Umbilical cord (tissue), 1 donor: ENCODE measurements at regions not wholly inside any gene's neighbourhood (a gene's known extent, or its start where the extent isn't known, plus 50 kb on each side); places are given as distances from the start of the nearest gene placed in this dataset.
A peak's percentile ranks its signal among the peaks of the same experiment; 100 is the strongest.

Source experiments
- DNase-seq: peaks from one replicate; pipeline ENCODE4 v3.0.0-alpha.2; 2015; ENCODE audit warnings: low spot score

DNA sequence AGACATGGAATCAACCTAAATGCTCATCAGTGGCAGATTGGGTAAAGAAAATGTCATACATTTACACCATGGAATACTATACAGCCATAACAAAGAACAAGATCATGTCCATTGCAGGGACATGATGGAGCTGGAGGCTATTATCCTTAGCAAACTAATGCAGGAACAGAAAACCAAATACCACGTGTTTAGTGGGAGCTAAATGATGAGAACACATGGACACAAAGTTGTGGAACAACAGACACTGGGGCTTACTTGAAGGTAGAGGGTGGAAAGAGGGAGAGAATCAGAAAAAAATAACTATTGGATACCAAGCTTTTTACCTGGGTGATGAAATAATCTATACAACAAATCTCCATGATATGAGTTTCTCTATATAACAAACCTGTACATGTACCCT is 701.3 kb downstream of the TBC1D32 start:
- DNase-seq = no peak

DNA sequence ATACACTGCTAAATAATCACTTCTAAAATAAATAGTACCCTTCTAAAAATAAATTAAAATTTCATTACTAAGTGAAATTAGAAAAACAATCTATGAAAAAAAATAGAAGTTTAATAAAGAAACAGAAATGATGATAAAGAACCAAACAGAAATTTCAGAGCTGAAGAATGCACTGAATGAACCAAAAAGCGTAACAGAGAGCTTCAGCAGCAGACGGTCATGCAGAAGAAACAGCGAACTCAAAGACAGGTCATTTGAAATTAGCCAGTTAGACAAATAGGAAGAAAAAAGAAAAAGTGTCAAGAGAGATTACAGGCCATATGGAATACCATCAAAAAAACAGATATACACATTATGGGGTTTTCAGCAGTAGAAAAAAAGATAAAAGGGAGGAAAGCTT is 706.7 kb downstream of the TBC1D32 start:
- no peak for DNase-seq

DNA sequence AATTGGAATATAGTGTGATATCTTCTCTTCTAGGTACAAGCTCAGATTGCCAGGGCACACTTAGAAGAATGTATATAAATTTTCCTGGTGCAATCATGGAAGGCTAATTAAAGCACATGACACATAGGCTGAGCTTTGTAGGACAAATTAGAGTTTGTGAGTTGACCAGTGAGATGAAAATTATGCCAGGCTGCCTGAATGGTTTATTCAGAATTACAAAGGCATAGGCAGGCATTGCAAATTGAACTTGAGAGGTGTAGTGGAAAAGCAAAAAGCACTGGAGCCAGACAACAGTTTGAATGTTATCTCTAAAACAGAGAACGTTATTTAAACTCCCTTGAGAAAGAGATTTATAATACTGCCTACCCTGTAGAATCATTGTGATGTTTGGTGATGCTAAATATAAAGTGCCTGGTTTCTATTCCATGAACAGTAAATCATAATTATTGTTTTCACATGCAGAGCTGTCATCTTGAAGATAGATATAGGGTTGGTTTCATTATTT is 712.1 kb downstream of the TBC1D32 start:
- DNase-seq = no peak

DNA sequence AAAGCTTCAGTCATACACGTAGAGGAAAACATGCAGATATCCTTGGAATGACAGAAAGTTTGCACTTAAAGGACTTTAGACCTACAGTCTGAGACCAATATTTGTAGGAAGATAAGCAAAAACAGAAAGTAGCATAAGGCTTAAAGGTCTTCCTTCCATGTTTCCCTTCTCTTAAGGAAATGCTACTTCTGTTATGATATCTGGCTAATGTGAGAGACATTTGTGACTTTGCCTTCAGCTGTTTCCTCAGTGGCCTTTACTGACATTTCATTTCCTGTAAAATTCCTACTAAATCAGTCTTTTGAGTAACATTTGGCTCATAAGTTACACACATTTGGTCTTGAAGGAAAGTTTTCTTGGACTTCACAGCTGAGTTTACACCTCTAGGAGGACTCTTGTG is 713.4 kb downstream of the TBC1D32 start:
- DNase-seq = no peak

DNA sequence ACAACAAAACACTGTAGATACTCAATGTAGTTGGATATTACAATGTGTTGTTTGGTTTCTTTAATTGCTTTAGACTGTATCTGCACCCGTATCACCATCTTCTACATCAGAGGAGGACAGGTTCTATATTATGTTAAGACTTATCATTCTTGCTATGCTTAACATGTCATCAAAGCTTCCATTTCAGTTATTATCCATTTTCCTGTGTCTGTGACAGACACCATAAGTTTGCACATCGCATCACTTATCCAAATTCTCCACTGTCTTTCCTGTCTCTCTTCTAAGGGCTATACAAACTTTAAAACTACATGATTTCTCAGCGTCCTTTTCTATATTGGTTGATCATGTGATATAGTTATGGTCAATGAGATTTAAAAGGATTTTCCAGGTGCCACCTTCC is 719.0 kb downstream of the TBC1D32 start:
- no peak for DNase-seq

DNA sequence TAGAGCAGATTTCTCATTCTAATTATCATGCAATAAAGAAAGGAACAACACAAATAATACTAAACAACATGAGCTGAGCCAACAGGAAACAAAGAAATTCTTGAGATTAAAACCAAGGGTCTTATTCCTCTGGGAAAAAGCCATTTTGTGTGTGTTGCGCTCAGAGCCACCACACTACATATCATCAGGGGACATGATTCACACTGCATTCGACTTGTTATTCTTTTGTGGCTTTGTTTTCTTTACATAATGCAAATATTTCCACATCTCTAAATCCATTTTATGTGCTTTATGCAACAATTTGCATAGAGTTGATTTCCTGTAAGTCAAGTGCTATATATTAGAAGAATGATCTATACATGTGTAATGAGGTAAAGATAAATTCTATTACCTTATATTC is 719.6 kb downstream of the TBC1D32 start:
- DNase-seq = no peak

DNA sequence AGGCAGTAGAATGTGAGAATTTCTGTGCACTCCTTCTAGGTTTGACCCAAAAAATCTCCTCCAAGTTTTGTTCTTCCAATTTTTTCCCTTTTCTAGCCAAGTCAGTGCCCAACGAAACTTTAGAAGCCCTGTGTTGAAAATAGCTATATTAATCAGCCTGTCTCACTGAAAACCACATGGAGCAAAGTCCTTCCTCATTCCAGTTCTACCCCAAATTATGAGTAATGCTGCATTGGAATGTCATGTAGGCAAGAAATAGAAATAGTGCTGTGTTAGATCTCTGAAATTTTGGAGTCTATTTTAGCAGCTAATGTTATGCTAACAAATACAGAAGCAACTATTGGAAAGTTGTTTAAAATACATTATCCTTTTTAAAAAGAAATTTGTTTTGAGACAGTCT is 725.5 kb downstream of the TBC1D32 start:
- DNase-seq = peak; percentile 10

DNA sequence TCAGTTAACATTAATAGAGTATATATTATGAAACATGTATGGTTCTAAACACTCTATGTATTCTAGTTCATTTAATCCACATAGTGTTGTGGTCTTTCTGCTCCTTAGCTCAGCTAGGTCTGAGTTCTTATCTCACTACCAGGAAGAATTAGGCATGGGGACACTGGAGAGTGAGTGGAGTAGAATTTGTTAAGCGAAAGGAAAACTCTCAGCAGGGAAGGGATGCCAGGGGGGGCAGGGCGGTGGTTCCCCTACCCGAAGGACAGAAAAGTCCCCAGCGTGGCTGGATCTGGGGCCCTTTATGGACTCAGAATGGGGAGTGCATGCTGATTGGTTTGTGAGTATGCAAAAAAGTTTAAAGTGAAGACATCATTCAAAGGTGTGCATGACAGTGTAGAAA is 727.5 kb downstream of the TBC1D32 start:
- DNase-seq = no peak

DNA sequence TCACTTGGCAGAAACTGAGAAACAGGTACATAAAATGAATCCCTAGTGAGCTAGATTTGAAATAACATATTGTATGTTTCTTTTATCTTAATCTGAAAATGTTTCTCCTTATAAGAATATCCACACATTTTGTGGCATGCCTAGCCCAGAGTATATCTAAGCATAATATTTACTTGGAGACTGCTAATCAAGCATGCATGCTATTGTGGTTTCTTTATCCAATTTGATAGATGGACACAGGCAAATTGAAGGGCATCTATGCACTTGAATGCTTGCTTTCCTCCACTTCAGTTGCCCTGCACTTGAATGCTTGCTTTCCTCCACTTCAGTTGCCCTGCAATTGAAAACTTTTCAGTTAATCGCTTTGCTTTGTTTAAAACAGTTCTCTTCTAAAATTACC is 729.8 kb downstream of the TBC1D32 start:
- no peak for DNase-seq

DNA sequence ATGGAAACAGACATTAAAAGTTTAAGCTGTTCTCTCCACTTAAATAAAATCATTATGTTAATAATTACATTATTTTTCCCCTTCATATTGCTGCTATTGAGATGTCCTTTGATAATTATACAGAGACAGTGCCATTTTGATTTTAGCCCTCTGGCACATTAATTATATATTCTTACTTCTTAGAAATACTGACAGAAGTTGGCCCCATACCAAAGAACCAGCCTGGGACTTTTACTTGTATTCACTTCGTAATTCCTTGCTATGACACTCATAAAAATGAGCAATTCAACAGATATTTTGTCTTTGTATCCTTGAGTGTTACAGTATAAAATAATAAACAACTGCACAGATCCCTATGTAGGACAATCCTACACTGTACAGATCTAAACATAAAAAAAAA is 743.7 kb downstream of the TBC1D32 start:
- no peak for DNase-seq

DNA sequence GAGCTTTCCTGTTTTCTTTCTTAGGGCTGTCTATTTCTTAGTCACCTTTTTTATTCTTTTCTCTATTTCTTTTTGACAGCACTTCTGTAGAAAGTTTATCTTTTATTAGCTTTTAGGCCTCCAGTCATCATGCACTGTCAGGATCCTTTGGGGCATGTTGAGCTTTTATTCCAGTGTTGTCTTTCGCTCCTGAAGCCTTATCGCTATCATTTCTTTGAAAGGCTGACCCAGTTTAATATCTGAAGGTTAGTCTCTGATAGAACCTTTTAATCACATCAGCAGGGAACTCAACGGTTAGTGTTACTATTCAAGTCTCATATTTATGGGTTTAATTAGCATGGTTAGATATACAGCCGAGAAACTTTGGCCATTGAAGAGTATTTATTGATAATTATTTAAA is 745.9 kb downstream of the TBC1D32 start:
- DNase-seq = no peak

DNA sequence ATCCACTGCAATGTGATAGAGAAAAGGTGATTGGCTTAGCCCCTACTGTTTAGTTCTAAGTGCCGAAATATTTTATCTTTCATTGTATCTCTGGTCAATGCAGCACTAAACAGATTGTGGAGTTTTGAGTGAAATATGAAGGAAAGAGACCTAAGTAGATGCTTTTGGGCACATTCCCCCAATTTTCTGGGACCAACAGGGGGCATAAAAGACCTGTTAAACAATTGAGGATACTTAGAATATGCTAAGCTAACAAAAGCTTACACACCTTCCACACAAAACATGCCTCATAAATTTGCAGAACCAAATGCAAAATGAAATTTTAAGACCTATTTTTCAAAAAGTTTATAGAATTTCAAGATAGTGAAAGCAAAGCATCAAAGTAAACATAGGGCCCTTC is 746.9 kb downstream of the TBC1D32 start:
- no peak for DNase-seq

DNA sequence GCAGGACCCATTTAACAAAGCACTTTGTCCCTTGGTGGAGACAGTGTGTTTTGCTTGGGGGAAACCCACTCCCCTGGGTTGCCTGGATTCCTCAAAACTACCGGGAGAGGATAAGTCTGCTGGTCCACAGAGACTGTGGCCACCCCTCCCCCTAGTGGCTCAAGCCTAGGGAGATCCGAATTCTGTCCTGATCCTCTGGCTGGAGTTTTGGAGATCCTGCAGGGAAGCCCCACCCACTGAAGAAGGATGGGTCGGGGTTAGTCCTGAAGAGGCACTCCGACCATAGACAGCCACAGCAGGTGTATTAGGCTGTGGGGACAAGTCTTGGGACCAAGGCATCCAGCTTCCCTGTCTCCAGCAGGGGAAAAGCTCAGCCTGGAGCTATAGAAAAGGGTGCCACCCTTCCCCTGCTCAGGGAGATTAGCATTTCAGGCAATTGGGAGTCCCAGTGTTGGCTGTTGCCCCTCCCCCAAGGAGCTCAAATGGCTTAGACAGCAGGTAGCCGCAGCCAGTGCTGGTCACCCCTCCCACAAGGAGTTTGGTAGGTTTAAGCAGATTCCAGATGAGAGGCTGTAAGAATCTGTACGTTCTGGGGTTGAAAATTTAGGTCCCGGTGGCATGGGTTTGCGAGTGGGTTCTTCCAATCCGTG is 750.0 kb downstream of the TBC1D32 start:
- no peak for DNase-seq

DNA sequence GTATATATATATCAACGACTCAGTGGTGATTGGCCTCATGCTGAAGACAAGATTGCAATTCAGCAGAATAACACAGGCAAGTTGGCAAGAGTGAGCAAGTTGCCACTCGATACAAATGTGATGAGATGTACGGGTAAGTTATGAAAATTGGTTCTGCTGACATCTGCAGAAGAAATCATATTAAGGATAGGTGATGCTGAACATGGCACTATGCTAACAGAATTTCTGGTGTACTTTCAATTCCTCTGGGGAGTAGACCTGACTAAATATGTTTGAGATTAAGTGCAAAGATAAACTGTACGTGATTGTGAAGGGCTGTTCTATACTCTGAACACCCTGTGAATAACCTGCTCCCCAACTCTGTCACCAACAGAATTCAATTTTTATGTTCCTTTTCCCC is 758.2 kb downstream of the TBC1D32 start:
- no peak for DNase-seq

DNA sequence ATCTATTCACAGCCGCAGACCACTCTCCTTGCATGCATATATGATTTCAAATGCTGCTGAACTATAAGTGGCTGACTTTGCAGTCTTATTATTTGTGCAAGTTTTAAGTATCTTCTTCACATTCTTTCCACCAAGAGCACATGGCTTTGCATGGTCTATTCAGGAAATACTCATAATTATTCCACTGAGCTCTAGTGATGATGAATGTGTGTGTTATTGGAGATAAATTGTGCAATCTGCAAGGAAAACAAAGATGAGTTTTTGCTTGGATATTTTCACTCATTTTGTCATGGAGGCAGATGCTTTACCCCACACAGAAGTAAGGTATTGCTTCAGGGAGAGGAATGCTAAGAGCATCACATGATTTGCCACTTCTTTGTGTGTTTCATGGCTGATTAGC is 764.6 kb downstream of the TBC1D32 start:
- no peak for DNase-seq

DNA sequence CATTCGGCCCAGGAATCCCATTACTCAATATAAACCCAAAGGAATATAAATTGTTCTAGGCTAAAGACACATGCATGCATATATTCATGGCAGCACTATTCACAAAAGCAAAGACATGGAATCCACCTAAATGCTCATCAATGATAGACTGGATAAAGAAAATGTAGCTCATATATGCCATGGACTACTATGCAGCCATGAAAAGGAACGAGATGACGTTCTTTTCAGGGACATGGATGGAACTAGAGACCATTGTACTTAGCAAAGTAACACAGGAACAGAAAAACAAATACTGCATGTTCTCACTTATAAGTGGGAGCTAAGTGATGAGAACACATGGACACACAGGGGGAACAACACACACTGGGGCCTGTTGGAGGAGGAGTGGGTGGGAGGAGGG is 769.5 kb downstream of the TBC1D32 start:
- no peak for DNase-seq

DNA sequence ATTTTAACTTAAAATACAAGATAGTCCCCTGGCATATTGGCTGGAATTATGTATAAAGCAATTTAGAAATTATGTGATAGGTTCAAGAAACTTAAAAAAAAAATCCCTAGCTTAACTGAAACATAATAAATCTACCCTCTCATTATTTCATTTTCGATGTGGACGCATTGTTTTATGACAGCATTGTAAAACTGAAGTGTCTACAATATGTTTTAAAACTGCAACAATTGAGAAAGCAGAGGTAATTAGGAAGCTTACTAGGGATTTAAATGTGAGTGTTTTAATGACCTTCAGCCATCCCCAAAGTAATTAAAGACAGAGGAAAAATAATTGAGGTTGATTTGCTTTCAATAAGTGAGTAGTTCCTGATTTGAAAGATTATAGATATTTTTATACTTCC is 776.0 kb downstream of the TBC1D32 start:
- DNase-seq = no peak

DNA sequence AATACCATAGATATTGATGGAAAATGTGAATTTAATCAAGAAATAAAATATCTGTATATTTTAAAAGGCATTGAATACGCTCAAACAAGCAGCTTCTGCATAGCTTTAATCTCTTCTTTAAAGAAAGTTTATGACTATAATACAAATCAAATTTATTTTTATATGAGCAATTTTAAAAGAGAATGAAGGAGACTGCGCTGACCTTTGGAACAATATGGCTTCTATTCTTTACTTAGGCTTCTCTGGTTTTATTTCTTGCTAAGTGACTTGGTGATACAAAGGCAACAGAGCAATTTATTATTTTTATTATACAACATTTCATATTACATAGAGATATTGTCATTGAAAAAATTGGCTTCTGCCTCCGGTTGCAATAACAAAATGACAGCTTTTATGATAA is 776.7 kb downstream of the TBC1D32 start:
- DNase-seq = no peak

DNA sequence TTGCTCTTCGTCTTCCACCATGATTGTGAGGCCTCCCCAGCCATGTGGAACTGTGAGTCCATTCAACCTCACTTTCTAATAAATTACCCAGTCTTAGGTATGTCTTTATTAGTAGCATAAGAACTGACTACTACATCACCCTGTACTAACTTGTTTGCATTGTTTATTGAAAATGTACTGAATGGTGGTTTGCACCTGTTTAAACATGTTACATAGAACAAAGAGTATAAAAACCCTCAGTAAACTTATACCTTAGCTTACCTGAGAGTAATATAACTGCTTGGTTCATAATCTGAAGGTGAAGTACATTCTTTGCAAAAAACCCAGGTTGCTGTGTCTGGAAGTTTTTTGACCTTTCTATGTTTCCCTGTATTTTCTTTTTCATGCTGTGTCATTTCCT is 777.8 kb downstream of the TBC1D32 start:
- DNase-seq = no peak

DNA sequence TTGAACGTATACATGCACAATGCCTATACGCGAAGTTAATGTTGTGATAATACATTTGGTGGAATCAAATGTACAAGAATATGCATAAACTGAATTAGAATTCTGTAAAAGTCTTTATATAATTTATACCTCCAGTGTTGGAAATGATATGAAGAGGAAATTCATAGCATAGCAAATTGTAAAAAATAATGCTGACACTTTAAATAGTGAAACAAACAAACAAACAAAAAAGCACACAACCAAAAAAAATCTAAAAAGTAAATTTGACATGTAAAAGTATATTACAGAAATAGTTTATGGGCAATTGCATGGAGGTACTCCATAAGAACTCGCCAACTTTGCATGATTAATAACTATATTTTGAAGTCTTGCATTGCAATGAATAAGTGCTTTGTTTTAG is 780.9 kb downstream of the TBC1D32 start:
- DNase-seq = no peak

DNA sequence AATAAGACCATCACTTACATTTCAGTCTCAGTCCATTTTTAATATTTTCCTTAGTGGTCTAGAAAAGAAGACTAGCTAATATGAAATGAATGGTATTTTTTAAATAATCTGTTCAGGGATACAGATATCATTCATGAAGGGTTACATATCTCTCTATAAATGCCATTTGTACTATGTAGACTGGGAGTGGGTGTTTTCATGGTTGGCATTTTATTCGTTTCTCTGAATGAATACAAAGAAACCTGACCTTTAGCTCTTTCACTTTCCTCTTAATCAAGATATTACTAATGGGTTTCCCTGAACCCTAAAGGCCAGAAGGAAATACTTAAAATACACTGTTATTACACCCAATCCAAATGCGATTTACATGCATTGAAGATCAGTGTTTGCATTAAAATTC is 788.9 kb downstream of the TBC1D32 start:
- no peak for DNase-seq

DNA sequence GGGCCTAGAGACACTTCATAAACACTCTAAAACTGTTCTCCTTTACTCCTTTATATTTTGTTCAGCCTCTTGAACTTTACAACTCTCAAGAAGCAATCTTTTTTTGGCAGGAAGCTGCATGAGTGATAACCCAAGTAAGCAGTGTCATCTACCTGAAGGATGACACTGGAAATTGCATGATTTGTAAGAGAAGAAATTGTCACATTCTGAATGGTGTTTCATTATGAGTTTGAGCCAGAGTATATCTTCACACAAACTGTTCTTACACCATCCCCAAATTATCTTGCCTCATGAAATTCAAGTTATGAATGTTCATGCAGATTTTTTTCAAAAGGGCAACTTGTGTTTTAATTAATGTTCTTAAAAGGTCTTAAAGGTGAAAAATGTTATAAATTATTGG is 799.3 kb downstream of the TBC1D32 start:
- no peak for DNase-seq

DNA sequence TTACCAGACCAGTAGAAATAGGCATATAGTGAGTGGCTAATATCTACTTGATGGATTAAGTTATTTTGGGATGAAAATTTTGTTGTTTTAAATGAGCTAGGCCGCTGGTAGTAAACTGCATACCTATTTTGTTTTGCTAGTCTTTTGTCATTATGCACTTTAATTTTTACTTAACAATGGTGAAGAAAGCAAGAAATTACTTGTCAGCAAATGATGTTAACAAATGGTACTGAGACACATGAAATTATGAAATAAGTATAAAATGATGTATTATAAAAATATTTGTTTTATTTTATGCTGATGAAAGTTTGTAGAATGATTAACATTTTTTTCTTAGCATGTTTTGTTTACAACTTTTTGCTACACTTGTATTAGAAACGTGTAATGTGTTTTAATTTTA is 807.7 kb downstream of the TBC1D32 start:
- DNase-seq = no peak

DNA sequence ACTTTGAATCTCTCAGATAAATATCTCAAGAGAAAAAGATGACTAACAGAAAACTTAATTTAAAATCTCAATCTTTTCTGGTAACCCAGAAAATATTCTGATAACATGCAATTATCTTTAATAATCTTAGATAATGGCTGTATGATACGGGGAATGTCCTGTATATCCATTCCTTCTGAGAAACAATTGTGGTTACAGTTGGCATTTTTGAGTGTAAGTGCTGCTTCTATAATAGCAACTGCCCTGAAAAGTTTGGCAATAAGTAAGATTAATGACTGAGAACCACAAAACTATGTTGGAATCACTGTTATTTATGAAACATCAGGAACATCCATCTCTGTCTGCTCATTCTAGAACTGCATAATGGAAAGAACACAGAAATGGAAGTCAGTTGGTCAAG is 819.7 kb downstream of the TBC1D32 start:
- DNase-seq = no peak
